GM06990 (cell line): ENCODE measurements at regions not wholly inside any gene's neighbourhood (a gene's known extent, or its start where the extent isn't known, plus 50 kb on each side); places are given as distances from the start of the nearest gene placed in this dataset.

Source experiments
- DNase-seq: peaks from one replicate; pipeline ENCODE4 v3.0.0-alpha.2; 2011; ENCODE audit not compliant: insufficient read length; ENCODE audit errors: extremely low read depth
- H3K27me3 ChIP-seq: replicated peaks from 2 replicates; pipeline ENCODE4 v1.6.0; 2011; ENCODE audit warnings: low read length; ENCODE audit not compliant: control insufficient read depth, insufficient read depth
- H3K36me3 ChIP-seq: 2 replicates; pipeline ENCODE4 v1.5.1; 2011; ENCODE audit warnings: low read length; ENCODE audit not compliant: control insufficient read depth, insufficient read depth
- H3K4me3 ChIP-seq: replicated peaks from 2 replicates; pipeline ENCODE4 v1.5.1; 2011; ENCODE audit warnings: low read depth, mild to moderate bottlenecking, control low read depth, low read length
- TF ChIP-seq, protein P1 (sequence below): IDR thresholded peaks from 2 replicates; pipeline ENCODE4 v1.5.1; 2011; ENCODE audit warnings: low read length, control low read depth, mild to moderate bottlenecking, inconsistent platforms; ENCODE audit not compliant: insufficient read depth, poor library complexity, severe bottlenecking

DNA sequence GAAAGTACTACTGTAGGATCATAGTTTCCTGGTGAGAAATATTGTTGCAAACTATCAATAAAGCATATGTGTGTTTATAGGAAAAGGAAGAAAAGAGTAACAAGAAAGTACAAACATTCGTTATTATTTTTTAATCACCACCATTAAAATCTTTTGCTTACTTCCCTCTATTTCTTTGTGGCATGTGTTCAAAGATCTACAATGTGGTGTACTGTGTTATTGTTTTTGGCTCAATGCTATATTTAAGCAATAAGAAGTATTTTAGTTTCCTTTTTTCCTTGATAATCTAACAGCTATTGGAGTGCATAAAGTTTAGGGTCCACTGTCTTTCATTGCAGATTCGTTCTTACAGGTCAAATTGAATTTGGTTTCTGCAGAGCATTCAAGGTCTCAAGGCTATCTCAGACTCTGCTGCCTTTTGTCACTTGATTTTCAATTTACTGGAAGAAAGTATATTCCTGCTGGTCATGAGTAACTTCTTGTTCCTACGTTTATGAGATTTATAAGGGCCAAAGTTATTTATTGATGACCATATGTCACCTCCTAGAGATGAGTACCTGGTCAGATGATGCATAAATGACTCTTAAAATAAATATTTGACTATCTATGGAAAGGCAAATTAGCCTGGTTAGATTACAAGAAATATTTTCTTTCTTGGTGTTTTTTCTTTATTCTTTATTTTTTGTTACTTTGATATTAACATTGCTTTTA is 323.0 kb downstream of the TMEM167A start:
- DNase-seq, result no peak
- Histone ChIP-seq H3K4me3 (no peak overlapping the region), H3K27me3 (no peaks in the 10 kb centered on the region), H3K36me3 (no peaks in the 10 kb centered on the region)
- TF ChIP-seq, protein P1, sequence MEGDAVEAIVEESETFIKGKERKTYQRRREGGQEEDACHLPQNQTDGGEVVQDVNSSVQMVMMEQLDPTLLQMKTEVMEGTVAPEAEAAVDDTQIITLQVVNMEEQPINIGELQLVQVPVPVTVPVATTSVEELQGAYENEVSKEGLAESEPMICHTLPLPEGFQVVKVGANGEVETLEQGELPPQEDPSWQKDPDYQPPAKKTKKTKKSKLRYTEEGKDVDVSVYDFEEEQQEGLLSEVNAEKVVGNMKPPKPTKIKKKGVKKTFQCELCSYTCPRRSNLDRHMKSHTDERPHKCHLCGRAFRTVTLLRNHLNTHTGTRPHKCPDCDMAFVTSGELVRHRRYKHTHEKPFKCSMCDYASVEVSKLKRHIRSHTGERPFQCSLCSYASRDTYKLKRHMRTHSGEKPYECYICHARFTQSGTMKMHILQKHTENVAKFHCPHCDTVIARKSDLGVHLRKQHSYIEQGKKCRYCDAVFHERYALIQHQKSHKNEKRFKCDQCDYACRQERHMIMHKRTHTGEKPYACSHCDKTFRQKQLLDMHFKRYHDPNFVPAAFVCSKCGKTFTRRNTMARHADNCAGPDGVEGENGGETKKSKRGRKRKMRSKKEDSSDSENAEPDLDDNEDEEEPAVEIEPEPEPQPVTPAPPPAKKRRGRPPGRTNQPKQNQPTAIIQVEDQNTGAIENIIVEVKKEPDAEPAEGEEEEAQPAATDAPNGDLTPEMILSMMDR, result no peak

DNA sequence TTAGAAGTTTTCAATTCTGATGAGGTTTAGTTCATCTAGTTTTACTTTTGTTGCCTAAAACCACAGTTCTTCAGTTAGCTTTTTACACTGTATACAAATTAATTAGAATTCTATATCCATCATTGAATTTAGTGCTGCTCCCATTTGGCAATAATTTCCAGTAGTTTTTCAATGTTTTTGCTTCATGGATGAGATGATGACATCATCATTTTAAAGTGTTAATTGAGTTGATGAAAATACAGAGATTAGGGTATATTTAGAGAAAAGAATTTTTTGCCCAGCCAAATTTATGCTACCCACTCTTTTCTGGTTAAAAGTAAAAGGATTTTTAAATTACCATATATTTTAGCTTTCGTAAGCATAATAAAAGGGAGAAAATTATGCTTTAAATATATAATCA is 323.8 kb downstream of the TMEM167A start:
- no peaks in the 10 kb centered on the region for H3K36me3 ChIP-seq
- no peaks in the 10 kb centered on the region for H3K27me3 ChIP-seq
- H3K4me3 ChIP-seq, result no peak overlapping the region
- TF ChIP-seq, protein P1, result no peak
- DNase-seq, result no peak

DNA sequence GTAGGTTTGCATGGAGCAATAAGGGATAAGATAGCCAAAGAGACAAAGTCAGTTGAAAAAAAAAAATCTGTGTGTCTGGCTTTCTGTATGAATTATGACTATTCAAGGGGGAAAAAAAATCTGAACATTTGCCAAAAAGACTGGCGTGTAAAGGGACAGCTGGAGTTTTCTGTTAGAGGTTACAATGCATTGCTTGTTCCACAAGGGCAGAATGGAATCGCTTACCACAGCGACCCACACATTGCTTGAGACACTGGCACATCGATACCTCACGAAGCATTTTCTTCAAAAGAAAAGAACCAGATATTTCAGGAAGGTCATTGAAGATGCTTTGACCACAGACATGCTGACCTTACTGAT is 327.8 kb downstream of the TMEM167A start:
- H3K27me3 ChIP-seq, result no peaks in the 10 kb centered on the region
- H3K4me3 ChIP-seq, result no peak overlapping the region
- DNase-seq, result no peak
- TF ChIP-seq, protein P1, result no peak
- H3K36me3 ChIP-seq, result no peaks in the 10 kb centered on the region

DNA sequence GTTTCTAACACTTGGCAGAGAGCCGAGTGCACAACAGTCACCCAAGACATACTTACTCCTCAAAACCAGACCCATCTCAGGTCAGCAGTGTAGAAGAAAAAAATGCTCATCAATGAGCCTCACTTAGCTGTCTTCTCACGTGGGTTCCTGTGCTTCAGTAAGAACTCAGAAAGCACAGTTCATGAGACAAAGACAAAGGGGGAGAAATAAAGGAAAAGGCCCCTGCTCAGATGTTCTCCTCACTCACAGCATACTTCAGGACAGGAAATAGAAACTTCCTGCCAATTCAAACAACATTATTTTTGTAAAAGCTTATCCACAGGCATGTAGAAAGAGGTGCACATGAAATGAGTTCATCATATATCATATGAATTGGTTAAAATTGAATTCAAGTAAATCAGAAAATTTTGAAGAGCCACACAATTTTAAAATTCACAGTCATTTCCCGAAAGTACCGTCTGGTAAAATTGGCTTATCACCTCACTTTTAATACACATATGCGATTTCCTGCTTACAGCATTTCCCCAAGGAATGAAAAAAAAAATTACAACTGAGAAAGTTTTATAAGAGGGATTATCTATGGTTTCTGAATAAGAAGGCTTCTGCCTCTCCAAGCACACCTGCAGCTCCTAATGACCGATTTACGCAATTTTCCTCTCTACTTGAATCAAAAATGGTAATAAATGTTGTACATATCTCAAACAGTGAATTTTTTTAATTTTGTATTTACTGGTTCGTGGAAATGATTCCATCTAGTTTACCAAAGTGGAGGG is 328.3 kb downstream of the TMEM167A start:
- TF ChIP-seq, protein P1, result no peak
- Histone ChIP-seq H3K27me3 (no peaks in the 10 kb centered on the region), H3K36me3 (no peaks in the 10 kb centered on the region), H3K4me3 (no peak overlapping the region)
- DNase-seq, result no peak

DNA sequence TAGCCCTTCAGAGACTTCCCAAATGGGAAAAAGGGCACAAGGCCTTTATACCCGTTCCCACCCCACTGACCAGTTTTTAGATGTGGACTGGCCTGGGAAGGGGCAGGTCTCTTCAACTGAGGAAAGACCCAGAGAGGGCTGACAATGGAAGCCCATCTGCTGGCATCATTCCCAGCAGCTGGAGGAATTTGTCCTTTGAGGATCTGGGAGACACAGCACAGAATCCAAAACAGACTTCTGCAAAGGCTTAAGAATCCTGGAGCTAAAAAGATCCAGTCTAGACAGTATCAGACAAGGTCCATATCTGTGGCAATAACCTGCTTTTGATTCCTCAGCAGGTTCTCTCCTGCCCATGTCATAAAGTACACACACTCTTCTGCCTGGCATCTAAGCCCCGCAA is 329.2 kb downstream of the TMEM167A start:
- no peak for DNase-seq
- Histone ChIP-seq H3K27me3 (no peaks in the 10 kb centered on the region), H3K4me3 (no peak overlapping the region), H3K36me3 (no peaks in the 10 kb centered on the region)
- TF ChIP-seq, protein P1, result no peak

DNA sequence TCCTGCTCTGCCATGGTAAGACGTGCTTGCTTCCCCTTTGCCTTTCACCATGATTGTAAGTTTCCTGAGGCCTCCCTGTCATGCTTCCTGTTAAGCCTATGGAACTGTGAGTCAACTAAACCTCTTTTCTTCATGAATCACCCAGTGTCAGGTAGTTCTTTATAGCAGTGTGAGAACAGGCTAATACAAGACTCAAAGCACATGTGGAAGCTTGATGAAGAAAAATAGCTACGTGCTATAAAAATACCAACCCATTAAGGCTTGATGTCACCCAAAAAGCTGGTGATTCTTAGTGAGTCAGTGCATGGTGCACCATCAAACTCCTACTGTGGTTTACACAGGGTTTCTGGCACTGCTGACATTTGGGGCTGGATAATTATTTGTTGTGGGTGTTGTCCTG is 332.2 kb downstream of the TMEM167A start:
- no peaks in the 10 kb centered on the region for H3K27me3 ChIP-seq
- no peak overlapping the region for H3K4me3 ChIP-seq
- H3K36me3 ChIP-seq, result no peaks in the 10 kb centered on the region
- DNase-seq, result no peak
- TF ChIP-seq, protein P1, result no peak
